ENCODE measurements at regions not wholly inside any gene's neighbourhood (a gene's known extent, or its start where the extent isn't known, plus 50 kb on each side); places are given as distances from the start of the nearest gene placed in this dataset.
A peak's percentile ranks its signal among the peaks of the same experiment; 100 is the strongest.
"Not testable (repeated sequence)": the region's sequence is repeated elsewhere in the genome, so short reads cannot be mapped to it uniquely, and the experiment has no call there.

GRCh38 chr2:8309131-8309530, 372.7 kb upstream of the ID2 start:
- no peak for DNase-seq

DNA sequence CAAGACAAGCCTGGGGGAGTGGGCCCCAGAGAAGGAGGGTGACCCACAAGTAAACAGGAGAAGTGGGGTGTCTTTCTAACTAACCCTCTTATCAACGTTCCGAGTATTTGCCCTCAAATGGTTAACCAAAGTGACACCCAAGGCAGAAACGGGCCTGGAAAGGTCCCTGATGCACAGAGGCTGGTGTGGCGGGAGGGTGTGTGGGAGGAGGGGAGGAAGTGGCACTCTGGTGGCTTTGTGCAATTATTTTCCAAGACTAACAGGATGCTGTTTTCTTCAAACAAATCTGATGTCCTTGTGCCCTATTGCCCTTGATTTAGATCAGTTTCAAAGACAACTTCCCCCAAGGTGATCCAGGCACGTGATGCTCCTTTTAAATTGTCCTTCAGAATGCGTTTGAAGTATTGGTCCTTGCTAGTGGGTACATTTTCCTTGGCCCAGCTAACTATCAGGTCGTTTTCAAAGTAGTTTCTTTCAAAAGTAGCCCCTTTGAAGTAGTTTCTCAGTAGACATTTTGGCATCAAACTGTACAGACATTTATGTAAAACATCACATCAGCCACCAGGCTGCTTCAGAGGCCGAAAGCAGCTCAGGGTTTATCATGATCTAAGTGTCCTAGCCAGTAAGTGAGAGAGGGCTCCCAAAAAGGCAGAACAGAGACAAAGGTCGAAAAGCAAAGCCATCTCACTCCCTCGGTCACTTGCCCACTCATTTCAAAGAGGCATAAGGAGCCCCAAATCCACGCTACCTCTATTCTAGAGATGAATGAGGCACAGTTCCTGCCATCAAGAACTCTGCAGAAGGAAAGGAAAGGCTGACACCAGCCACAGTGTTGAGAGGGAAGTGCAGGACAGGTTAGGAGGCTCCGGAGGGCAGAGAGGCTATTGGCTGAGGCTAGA, 371.1 kb upstream of the ID2 start:
- peak; percentile 54 for DNase-seq

DNA sequence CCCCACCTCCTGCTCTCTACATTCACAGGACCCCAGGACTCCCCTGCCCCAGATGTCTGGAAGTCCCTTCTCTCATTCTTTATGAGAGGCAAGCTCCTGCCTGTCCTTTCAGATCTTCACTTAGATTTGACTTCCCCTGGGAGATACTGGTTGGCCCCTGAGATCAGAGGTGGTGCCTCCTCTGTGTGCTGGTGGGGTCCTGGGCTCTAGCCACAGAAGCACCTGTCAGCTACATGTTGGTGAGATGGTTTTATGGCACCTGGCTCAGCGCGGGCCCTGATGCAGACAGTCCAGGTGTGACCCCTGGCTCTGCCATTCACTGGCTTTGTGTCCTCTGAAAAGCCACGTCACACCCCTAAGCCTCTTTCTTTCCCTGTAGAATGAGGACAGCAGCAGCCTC, 369.6 kb upstream of the ID2 start:
- no peak for DNase-seq

GRCh38 chr2:8312861-8313830, 368.7 kb upstream of the ID2 start:
- no peak for DNase-seq

GRCh38 chr2:8314063-8314462, 367.8 kb upstream of the ID2 start:
- DNase-seq = no peak

GRCh38 chr2:8315531-8316165, 366.2 kb upstream of the ID2 start:
- no peak for DNase-seq

DNA sequence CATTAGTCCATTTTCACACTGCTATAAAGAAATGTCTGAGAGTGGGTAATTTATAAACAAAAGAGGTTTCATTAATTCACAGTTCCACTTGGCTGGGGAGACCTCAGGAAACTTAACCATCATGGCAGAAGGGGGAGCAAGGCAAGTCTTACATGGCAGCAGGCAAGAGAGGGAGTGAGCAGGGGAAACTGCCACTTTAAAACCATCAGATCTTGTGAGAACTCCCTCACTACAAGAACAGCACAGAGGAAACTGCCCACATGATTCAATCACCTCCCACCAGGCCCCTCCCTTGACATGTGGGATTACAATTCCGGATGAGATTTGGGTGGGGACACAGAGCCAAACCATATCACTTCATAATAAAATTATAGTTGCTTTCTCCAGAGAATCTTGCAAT, 365.5 kb upstream of the ID2 start:
- DNase-seq = no peak

GRCh38 chr2:8317418-8317817, 364.4 kb upstream of the ID2 start:
- no peak for DNase-seq

DNA sequence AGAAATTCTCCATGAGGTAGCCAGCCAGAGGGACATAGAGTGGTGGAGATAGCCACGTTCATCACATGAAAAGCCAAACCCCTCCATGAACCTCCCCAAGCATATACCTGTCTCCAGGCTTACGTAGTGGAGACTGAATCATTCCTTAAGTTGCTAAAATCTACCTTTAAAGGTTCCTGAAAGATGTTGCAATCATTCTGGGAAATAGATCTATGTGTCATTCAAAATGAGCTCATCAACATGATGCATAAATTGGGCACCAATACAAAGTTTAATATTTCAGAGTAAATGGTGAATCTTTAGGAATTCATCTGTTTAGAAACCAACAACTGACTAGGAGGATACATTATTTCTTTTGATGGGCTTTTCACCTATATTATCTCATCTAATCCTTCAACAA, 362.6 kb upstream of the ID2 start:
- DNase-seq = no peak

DNA sequence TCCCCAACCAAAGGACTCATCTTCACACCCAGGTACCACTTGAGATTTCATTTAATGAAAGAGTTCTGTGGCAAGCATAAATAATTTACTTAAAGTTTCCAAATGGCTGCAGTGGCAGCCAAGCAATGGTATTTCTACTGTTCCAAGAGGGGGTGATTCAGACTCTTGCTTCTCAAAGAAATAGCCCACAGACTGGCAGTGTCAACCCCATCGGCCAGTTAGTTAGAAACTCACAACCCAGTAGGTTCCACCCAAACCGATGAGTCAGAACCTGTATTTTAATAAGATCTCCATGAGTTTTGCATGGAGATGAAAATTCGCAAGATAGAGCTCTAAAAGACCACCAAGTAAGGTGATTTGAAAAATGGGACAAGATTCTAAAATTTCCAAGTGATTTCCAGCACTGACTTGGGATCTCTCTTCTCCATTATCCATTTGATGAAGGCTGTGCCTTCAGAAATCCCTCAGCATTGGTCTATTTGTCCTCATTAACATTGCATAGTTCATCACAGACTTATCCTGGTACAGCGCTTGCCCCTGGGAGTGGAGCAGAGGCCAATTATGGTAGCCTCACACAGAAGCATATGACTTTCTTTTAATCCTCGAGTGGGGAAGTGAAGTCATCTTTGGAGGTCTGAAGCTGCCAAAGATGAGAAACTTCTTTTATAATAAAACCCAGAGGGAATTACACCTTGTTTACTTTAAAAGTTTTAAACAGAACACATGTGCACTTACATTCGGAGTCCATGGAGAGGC, 361.4 kb upstream of the ID2 start:
- DNase-seq = no peak

DNA sequence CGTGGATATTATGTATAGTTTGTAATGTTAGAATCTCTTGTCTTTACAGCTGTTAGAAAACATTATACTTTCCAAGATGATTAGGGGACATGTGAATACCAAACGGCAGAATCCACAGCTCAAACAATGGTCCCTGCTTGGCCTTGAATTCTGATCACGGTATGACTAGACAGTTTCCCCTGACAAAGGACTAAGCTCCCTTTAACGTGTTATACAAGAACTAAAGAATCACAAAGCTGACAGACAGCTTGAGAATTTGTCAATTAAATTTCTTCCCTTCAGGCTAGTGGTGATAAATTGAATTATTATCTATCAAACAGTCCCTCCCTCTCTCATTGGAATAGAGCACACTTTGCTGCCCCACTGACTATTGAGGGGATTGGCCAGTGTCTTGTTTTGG, 359.2 kb upstream of the ID2 start:
- no peak for DNase-seq

- DNase-seq = no peak
These were observed 357.5 kb upstream of the ID2 start for GRCh38 chr2:8324164-8324856.

GRCh38 chr2:8324901-8325300, 357.0 kb upstream of the ID2 start:
- DNase-seq = no peak

GRCh38 chr2:8327371-8328100, 354.3 kb upstream of the ID2 start:
- no peak for DNase-seq

DNA sequence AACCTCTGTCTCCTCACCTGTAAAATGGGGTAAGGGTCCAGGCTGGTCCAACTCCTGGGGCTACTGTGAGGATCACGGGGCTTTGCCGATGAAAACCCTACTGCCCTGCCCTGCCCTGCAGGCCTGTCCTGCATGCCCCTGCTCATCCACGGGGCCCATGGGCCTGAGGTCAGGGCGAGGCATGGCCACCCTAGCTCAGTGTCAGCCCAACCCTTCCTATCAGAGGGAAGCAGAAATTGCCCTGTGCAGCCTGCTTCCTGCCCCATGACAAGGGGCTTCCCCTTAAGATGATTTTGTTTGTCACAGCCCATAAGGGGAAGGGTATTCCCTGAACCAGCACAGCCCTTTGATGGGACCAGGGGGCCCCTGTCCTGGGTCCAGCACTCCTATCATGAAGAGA, 353.6 kb upstream of the ID2 start:
- no peak for DNase-seq

GRCh38 chr2:8329660-8330622, 351.9 kb upstream of the ID2 start:
- no peak for DNase-seq

GRCh38 chr2:8331068-8331467, 350.8 kb upstream of the ID2 start:
- DNase-seq = no peak

- DNase-seq = no peak
These were observed 349.2 kb upstream of the ID2 start for GRCh38 chr2:8332646-8333045.

DNA sequence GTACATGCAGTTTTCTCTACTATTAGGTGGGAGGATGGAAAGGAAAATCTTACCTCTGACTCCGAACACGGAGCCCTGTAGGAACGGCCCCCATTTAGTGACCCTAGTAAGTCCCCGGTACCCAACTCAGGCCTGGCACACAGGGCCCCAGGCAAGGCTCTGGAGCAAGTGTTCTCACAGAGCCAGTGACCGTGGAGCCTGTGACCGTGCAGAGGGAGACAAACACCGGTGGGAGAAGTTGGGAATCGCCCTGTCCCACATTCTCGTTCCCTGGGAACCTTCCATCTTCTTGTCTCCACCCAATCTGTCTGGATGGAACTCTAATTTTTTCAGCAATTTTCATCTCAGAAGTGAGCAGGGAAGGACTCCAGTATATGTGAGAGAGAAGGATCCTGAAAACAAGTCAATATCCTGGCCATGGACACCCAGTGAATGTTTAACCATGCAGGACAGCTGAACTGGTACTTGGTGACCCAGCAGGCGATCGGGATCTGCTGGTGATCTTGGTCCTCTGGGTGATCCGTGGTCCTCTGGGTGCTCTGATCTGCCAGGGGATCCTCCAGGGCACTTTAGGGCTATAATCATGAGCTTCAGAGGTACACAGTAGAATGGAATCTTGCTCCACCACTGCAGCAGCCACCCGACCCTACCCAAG, 348.6 kb upstream of the ID2 start:
- no peak for DNase-seq

DNA sequence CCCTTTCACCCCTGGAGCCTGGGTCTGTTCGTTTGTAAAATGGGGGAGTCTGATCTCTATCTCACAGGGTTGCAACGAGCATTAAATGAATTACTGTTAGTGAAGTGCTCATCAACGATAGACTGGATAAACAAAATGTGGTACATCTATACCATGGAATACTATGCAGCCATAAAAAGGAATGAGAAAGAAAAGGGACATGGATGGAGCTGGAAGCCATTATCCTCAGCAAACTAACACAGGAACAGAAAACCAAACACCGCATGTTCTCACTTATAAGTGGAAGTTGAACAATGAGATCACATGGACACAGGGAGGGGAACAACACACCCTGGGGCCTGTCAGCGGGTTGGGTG, 348.0 kb upstream of the ID2 start:
- not testable (repeated sequence) for DNase-seq
